A549 (cell line): ENCODE measurements at regions not wholly inside any gene's neighbourhood (a gene's known extent, or its start where the extent isn't known, plus 50 kb on each side); places are given as distances from the start of the nearest gene placed in this dataset.

Experiments used
- CTCF ChIP-seq: fragments of >200 bp; sonication (Bioruptor Twin); formaldehyde crosslinking; IDR thresholded peaks from 3 replicates; pipeline ENCODE4 v1.5.1; 2016
- EP300 ChIP-seq, 2 experiments: fragments of >200 bp; sonication (Bioruptor Twin); formaldehyde crosslinking; IDR thresholded peaks; 2 replicates in 1 of 2; 3 replicates in 1 of 2; pipeline ENCODE4 v1.6.1; 2016 to 2017
- HMGXB4 ChIP-seq: fragments of 250-450 bp; sonication (Bioruptor Pico); IDR thresholded peaks from 2 replicates; pipeline ENCODE4 v1.5.0; 2021; ENCODE audit warnings: mild to moderate bottlenecking, moderate library complexity, borderline replicate concordance
- MAX ChIP-seq: IDR thresholded peaks from 2 replicates; pipeline ENCODE4 v1.6.1; 2012
- MYC ChIP-seq: IDR thresholded peaks from 2 replicates; pipeline ENCODE4 v1.6.1; 2012; ENCODE audit warnings: mild to moderate bottlenecking, inconsistent platforms, low read length, improper control_type of control experiment, borderline replicate concordance
- PHF8 ChIP-seq: fragments of 200-600 bp; sonication (generic); IDR thresholded peaks from 2 replicates; pipeline ENCODE4 v1.6.1; 2016; ENCODE audit warnings: low read depth, mild to moderate bottlenecking, antibody characterized with exemption, moderate library complexity, borderline replicate concordance

- TF ChIP-seq CTCF (no peak), MYC (no peak), PHF8 (no peak), HMGXB4 (CRISPR knock-in tag) (no peak), EP300 (IDR thresholded peaks at IDR 0.05) (no peak), MAX (no peak)
Observed at GRCh38 chr9:2480255-2480837, 141.2 kb upstream of the VLDLR start.
